OCI-LY7 (cell line): ENCODE measurements at regions not wholly inside any gene's neighbourhood (a gene's known extent, or its start where the extent isn't known, plus 50 kb on each side); places are given as distances from the start of the nearest gene placed in this dataset.

ENCODE experiments used
- BruUV-seq: library from RNA; stranded (reverse); fragments of 400-500 nt; replicated peaks from 2 replicates; lab custom pipeline; 2021; lab: Mats Ljungman, UMichigan
- CTCF ChIA-PET: fragments of 300-600 bp; sonication (Branson Sonifier 250); formaldehyde crosslinking; loops from one replicate; lab custom pipeline; 2022; ENCODE audit warnings: antibody characterized with exemption; ENCODE audit not compliant: unreplicated experiment; lab: Charles Lee
- POLR2A ChIA-PET: fragments of 300-600 bp; sonication (Branson Sonifier 250); formaldehyde crosslinking; loops from one replicate; lab custom pipeline; 2022; ENCODE audit warnings: antibody characterized with exemption; lab: Charles Lee
- DNase-seq: peaks from one replicate; pipeline ENCODE4 v3.0.0-alpha.2; 2015; ENCODE audit warnings: low spot score
- H2AFZ ChIP-seq: fragments of 200-600 bp; sonication (generic), shearing (Covaris generic); 2 replicates; pipeline ENCODE4 v1.6.1; 2014; ENCODE audit warnings: mild to moderate bottlenecking, antibody characterized with exemption, low read length, moderate library complexity
- H3K27ac ChIP-seq: fragments of 200-600 bp; sonication (generic); 2 replicates; pipeline ENCODE4 v1.5.1; 2014; ENCODE audit warnings: mixed run types, low read depth, mild to moderate bottlenecking, moderate library complexity, low read length, inconsistent platforms; ENCODE audit not compliant: poor library complexity, severe bottlenecking
- H3K36me3 ChIP-seq: fragments of 200-600 bp; sonication (generic); 2 replicates; pipeline ENCODE4 v1.6.1; 2014; ENCODE audit warnings: mild to moderate bottlenecking, antibody characterized with exemption, low read length, moderate library complexity, mixed read lengths; ENCODE audit not compliant: insufficient read depth
- H3K4me1 ChIP-seq: fragments of 200-600 bp; sonication (generic); 2 replicates; pipeline ENCODE4 v1.5.1; 2014; ENCODE audit warnings: mild to moderate bottlenecking, low read length; ENCODE audit not compliant: insufficient read depth, poor library complexity, severe bottlenecking
- H3K4me2 ChIP-seq: fragments of 200-600 bp; sonication (generic); 2 replicates; pipeline ENCODE4 v1.6.1; 2014; ENCODE audit warnings: mild to moderate bottlenecking, low read length
- H3K4me3 ChIP-seq: fragments of 200-600 bp; sonication (generic); 2 replicates; pipeline ENCODE4 v1.5.1; 2014; ENCODE audit warnings: mild to moderate bottlenecking, low read depth, low read length; ENCODE audit not compliant: poor library complexity, severe bottlenecking
- H3K79me2 ChIP-seq: fragments of 200-600 bp; sonication (generic); 2 replicates; pipeline ENCODE4 v1.6.1; 2016; ENCODE audit warnings: low read depth, mild to moderate bottlenecking, low read length, moderate library complexity, mixed read lengths; ENCODE audit not compliant: insufficient read depth
- H3K9me2 ChIP-seq: fragments of 200-600 bp; sonication (generic); 2 replicates; pipeline ENCODE4 v1.6.1; 2016; ENCODE audit warnings: mild to moderate bottlenecking, low read length, mixed read lengths; ENCODE audit not compliant: insufficient read depth
- H3K9me3 ChIP-seq: fragments of 200-600 bp; sonication (generic); 2 replicates; pipeline ENCODE4 v1.6.1; 2014; ENCODE audit warnings: mild to moderate bottlenecking, mixed run types, low read length, mixed read lengths
- H4K20me1 ChIP-seq: fragments of 200-600 bp; sonication (generic); 2 replicates; pipeline ENCODE4 v1.6.1; 2014; ENCODE audit warnings: mild to moderate bottlenecking, antibody characterized with exemption, low read length, moderate library complexity, mixed read lengths; ENCODE audit not compliant: insufficient read depth
- EZH2phosphoT487 ChIP-seq: fragments of 200-600 bp; sonication (generic); IDR thresholded peaks from 2 replicates; pipeline ENCODE4 v1.6.1; 2018; ENCODE audit warnings: low read depth, borderline replicate concordance, mild to moderate bottlenecking, mixed run types, antibody characterized with exemption, low read length, moderate library complexity, mixed read lengths
- intact Hi-C: fragments of 100-400 bp; cut with micrococcal nuclease; formaldehyde crosslinking; loops from one replicate; pipeline ENCODE4 v1.10.0; 2022; ENCODE audit not compliant: unreplicated experiment
- TF ChIP-seq, protein P1 (sequence below): fragments of 200-600 bp; sonication (generic); conservative IDR thresholded peaks from 2 replicates; pipeline ENCODE4 v1.5.1; 2014; ENCODE audit warnings: mild to moderate bottlenecking, antibody characterized with exemption, low read length, moderate library complexity, mixed read lengths

DNA sequence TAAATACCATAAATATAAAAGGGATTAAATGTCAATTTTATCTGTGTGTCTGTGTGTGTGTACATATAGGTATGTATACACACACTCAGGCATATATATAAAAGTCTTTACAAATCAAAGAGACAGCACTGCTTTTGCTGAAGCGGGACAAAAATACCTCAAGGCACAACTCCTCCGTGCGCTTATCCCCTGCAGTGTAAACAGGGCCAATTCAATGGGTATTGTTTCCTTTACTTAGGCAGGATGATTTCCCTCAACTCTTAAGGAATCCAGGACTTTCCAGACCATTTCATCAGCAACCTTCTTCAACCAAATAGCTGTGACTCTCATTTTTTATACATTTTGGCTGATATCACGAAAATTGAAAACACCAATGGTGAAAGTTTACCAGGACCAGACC, 227.7 kb downstream of the CRPPA start:
- no TSS peak for BruUV-seq
- CTCF ChIA-PET = no interaction called here
- Histone ChIP-seq H3K4me1 (no peaks in the 10 kb centered on the region), H3K79me2 (no peaks in the 10 kb centered on the region), H3K9me3 (no peaks in the 10 kb centered on the region), H2AFZ (no peak overlapping the region), H3K27ac (no peak overlapping the region), H3K4me2 (no peak overlapping the region), H3K9me2 (no peaks in the 10 kb centered on the region), H4K20me1 (no peaks in the 10 kb centered on the region), H3K36me3 (no peaks in the 10 kb centered on the region), H3K4me3 (no peak overlapping the region)
- TF ChIP-seq, protein P1, sequence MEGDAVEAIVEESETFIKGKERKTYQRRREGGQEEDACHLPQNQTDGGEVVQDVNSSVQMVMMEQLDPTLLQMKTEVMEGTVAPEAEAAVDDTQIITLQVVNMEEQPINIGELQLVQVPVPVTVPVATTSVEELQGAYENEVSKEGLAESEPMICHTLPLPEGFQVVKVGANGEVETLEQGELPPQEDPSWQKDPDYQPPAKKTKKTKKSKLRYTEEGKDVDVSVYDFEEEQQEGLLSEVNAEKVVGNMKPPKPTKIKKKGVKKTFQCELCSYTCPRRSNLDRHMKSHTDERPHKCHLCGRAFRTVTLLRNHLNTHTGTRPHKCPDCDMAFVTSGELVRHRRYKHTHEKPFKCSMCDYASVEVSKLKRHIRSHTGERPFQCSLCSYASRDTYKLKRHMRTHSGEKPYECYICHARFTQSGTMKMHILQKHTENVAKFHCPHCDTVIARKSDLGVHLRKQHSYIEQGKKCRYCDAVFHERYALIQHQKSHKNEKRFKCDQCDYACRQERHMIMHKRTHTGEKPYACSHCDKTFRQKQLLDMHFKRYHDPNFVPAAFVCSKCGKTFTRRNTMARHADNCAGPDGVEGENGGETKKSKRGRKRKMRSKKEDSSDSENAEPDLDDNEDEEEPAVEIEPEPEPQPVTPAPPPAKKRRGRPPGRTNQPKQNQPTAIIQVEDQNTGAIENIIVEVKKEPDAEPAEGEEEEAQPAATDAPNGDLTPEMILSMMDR = no peak
- no peak for TF ChIP-seq EZH2phosphoT487
- intact Hi-C loops = no loop called here
- DNase-seq = no peak
- POLR2A ChIA-PET = interaction anchor here (0.6 kb wide), 1 partner anchor 832 kb away, joined by 3 read pairs; no protein-coding TSS in a partner anchor

DNA sequence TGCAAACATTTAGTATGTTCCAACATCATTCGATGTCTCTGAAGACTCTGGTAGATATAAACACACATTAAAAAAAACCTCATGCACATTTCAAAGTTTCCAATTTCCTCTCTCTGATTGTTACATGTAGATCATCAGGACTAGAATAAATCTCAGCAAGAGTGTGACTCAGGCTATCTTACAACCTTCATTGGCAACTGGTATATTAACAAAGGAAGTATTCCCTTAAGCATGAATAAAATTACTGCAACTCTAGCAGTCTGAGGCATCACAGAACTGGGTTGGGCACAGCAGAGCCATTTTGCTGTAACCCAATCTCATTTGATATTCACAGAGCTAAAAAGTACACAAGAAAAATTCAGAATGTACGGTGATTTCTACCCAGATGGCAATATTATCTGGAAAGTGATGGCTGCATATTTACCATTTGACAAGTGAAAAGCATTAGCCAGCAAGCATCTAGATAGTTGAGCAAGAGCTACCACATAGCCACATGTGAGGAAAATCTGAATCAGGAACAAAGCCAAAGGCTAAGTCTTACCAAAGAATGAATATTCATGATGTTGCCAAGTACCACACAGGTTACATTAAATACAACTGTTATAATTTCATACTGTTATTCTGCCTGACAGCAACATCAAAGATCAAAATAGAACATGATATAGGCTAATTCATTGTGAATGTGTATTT, 232.2 kb downstream of the CRPPA start:
- H3K4me3 ChIP-seq = no peak overlapping the region
- DNase-seq = no peak
- no peaks in the 10 kb centered on the region for H3K36me3 ChIP-seq
- H3K9me3 ChIP-seq = no peaks in the 10 kb centered on the region
- ChIA-PET POLR2A (no interaction called here), CTCF (no interaction called here)
- H4K20me1 ChIP-seq = no peaks in the 10 kb centered on the region
- no peak overlapping the region for H2AFZ ChIP-seq
- no peak for TF ChIP-seq EZH2phosphoT487
- TF ChIP-seq, protein P1 = no peak
- no peaks in the 10 kb centered on the region for H3K9me2 ChIP-seq
- no peak overlapping the region for H3K4me2 ChIP-seq
- H3K4me1 ChIP-seq = no peaks in the 10 kb centered on the region
- no TSS peak for BruUV-seq
- H3K79me2 ChIP-seq = no peaks in the 10 kb centered on the region
- no peak overlapping the region for H3K27ac ChIP-seq
- intact Hi-C loops = no loop called here

DNA sequence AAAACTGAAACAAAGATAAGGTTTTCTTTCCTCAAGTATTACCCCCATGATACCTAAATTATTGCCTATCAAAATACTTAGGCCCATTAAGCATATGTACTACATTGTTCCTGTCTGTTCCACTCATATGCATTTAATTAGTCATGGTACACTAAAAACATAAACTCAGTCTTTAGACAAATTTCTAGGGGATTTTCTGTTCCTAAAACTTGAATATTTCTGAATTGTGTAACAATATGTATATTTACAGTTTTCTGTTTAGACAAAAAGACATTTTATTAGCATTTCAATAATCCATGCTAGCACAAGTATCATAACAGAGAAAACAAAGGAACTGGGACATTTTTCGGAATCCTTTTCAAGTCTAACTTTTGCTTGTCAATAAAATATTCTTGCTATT, 234.2 kb downstream of the CRPPA start:
- Histone ChIP-seq H3K27ac (no peak overlapping the region), H4K20me1 (no peaks in the 10 kb centered on the region), H3K9me2 (no peaks in the 10 kb centered on the region), H3K4me2 (no peak overlapping the region), H3K9me3 (no peaks in the 10 kb centered on the region), H2AFZ (no peak overlapping the region), H3K4me1 (no peaks in the 10 kb centered on the region), H3K79me2 (no peaks in the 10 kb centered on the region), H3K36me3 (no peaks in the 10 kb centered on the region), H3K4me3 (no peak overlapping the region)
- intact Hi-C loops = no loop called here
- ChIA-PET POLR2A (no interaction called here), CTCF (no interaction called here)
- TF ChIP-seq, protein P1 = no peak
- BruUV-seq = no TSS peak
- DNase-seq = no peak
